ENCODE measurements at regions not wholly inside any gene's neighbourhood (a gene's known extent, or its start where the extent isn't known, plus 50 kb on each side); places are given as distances from the start of the nearest gene placed in this dataset.

- no peak for DNase-seq
These were observed 83.9 kb upstream of the ZNF827 start for GRCh38 chr4:146022541-146022940.

DNA sequence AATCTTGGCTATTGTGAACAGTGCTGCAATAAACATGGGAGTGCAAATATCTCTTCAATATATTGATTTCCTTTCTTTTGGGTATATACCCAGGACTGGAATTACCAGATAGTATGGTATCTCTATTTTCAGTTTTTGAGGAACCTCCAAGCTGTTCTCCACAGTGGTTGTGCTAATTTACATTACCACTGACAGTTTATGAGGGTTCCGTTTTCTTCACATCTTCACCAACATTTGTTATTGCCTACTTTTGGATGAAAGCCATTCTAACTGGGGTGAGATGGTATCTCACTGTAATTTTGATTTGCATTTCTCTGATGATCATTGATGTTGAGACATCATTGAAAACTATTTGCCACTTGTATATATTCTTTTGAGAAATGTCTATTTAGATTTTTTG is 79.6 kb upstream of the ZNF827 start:
- DNase-seq = no peak

DNA sequence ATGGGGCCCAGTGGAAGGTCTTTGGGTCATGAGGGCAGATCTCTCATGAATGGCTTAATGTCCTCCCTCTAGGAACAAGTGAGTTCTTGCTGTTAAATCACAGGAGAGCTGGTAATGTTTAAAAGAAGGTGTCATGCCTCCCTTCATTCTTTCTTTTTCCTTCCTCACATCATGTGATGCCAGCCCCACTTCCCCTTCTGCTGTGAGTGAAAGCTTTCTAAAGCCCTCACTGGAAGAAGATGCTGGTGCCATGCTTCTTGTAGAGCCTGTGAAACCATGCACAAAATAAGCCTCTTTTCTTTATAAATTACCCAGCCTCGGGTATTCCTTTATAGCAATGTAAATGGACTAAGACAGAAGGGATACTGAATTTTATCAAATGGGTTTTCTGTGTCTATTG is 66.1 kb upstream of the ZNF827 start:
- no peak for DNase-seq

- no peak for DNase-seq
These were observed 50.0 kb upstream of the ZNF827 start for GRCh38 chr4:145988628-145989027.

Measured in activated CD4-positive, alpha-beta T cell treated with anti-CD3 and anti-CD28 coated beads, Interleukin-2, Interleukin-6, amounts not matched to agents 100 ng/mL and 50 ng/mL, durations not matched to agents 16 hours and 8 hours (primary cell).